Right lobe of liver (tissue), 6 donors: ENCODE measurements at regions not wholly inside any gene's neighbourhood (a gene's known extent, or its start where the extent isn't known, plus 50 kb on each side); places are given as distances from the start of the nearest gene placed in this dataset.

Experiments used
- ATAC-seq, 4 donors: fragments of 200-7000 bp; cut with Tn5 transposase; one replicate each; pipeline ENCODE4 v1.9.1; 2020; ENCODE audit warnings: mild to moderate bottlenecking in 4 of 4, moderate library complexity in 4 of 4
- DNase-seq, 3 donors: peaks; one replicate each; pipeline ENCODE4 v3.0.0-alpha.2; 2020
- H3K27ac ChIP-seq, 3 donors: fragments of 200-600 bp; one replicate each; pipeline ENCODE4 v1.8.0; 2022
- H3K27me3 ChIP-seq, 2 donors: fragments of 200-600 bp; one replicate each; pipeline ENCODE4 v1.8.0; 2022
- H3K36me3 ChIP-seq, 4 donors: fragments of 200-600 bp; sonication (generic) in 1 of 4; one replicate each; pipeline versions ENCODE4 v1.5.1 to v1.8.0; 2017 to 2022; ENCODE audit warnings: control low read depth in 1 of 4
- H3K4me1 ChIP-seq, 4 donors: fragments of 200-600 bp; sonication (generic) in 1 of 4; one replicate each; pipeline versions ENCODE4 v1.5.1 to v1.8.0; 2017 to 2022; ENCODE audit warnings: control low read depth in 1 of 4
- H3K4me3 ChIP-seq, 3 donors: fragments of 200-600 bp; one replicate each; pipeline ENCODE4 v1.8.0; 2022
- H3K9me3 ChIP-seq, 4 donors: fragments of 200-600 bp; sonication (generic) in 1 of 4; one replicate each; pipeline versions ENCODE4 v1.5.1 to v1.8.0; 2017 to 2022; ENCODE audit warnings: control low read depth in 1 of 4
- POLR2A ChIP-seq: fragments of 450-650 bp; IDR thresholded peaks from one replicate; pipeline ENCODE4 v1.6.1; 2017; ENCODE audit warnings: antibody characterized with exemption, mild to moderate bottlenecking
- WGBS: methylation state at CpG from one replicate; pipeline ENCODE4 v1.1.6; 2018; ENCODE audit warnings: low coverage, low lambda C conversion rate; ENCODE audit not compliant: insufficient coverage; ENCODE audit errors: missing lambda C conversion rate; 5-methylcytosine and 5-hydroxymethylcytosine counted together
- intact Hi-C, 2 donors: fragments of 100-400 bp; cut with DNase I; formaldehyde crosslinking; loops; one replicate each; pipeline versions ENCODE4 v1.11.2 to v1.14.1; 2022
- TF ChIP-seq, protein P1 (sequence below), 4 donors: fragments of 200-600 bp in 3 of 4; fragments of 450-650 bp in 1 of 4; IDR thresholded peaks; one replicate each; pipeline versions ENCODE4 v1.5.1 to v1.8.0; 2016 to 2022; ENCODE audit warnings: antibody characterized with exemption in 4 of 4, mild to moderate bottlenecking in 2 of 4
- donor health status: DM: no; HTN: yes; CAD: no.
- donor health status: DM: no; HTN: no; CAD: no.
- donor health status: DM: no; HTN: no; CAD: no.
- donor health status: DM: no; HTN: yes; CAD: no.
- donor health status: DM: no; HTN: yes; CAD: no.

DNA sequence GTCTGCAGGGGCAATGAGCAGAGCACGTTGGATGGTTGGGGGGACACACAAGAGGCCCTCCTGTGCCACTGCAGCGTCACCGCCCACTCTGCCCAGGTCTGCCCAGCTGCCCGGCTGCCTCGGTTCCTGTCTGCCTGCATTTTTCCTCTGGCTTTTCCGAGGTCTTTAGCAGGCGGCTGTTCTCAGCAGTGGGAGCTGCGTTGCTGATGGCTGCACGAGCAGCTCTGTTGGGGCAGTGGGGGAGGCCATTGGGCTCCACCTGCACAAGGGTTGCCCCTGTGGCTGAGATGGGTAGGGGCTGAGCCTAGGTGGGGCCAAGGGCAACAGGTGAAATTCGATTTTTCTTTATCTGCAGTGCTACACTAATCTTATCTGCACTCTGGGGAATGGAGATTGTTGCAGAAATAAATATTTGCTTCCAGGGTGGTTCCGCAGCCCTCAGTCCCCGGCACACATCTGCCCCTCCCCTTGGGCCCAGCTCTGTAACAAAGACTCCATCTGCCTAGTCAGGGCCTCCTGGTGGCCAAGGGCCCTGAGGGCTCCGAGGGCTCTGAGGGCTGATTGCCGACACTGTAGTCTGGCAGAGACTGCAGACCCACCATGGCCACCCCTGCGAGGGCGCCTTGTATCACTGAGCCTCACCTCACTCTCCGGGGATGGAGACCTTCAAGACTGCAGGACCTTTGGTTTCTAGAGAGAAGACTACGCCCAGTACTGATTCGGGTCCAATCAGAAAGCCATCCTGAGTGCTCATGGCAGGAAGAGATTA is 141.7 kb upstream of the SHH start:
- no peak overlapping the region for H3K27ac ChIP-seq
- ATAC-seq (peak; percentile 2 to 52 (median 18)), DNase-seq (peak in 1 of 3 donors; percentile 56)
- H3K4me1 ChIP-seq: peaks cover 0 to 17% (median 7%) of the 10 kb centered on the region in 4 donors
- H3K36me3 ChIP-seq: no peaks in the 10 kb centered on the region
- no peak overlapping the region for H3K4me3 ChIP-seq
- WGBS: 34% methylated on average over 4 of the region's 19 CpGs
- no peaks in the 10 kb centered on the region for H3K27me3 ChIP-seq
- H3K9me3 ChIP-seq: no peaks in the 10 kb centered on the region
- TF ChIP-seq, protein P1, sequence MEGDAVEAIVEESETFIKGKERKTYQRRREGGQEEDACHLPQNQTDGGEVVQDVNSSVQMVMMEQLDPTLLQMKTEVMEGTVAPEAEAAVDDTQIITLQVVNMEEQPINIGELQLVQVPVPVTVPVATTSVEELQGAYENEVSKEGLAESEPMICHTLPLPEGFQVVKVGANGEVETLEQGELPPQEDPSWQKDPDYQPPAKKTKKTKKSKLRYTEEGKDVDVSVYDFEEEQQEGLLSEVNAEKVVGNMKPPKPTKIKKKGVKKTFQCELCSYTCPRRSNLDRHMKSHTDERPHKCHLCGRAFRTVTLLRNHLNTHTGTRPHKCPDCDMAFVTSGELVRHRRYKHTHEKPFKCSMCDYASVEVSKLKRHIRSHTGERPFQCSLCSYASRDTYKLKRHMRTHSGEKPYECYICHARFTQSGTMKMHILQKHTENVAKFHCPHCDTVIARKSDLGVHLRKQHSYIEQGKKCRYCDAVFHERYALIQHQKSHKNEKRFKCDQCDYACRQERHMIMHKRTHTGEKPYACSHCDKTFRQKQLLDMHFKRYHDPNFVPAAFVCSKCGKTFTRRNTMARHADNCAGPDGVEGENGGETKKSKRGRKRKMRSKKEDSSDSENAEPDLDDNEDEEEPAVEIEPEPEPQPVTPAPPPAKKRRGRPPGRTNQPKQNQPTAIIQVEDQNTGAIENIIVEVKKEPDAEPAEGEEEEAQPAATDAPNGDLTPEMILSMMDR (IDR thresholded peaks at IDR 0.05): no peak
- TF ChIP-seq POLR2A: no peak
- intact Hi-C loops: no loop called here

DNA sequence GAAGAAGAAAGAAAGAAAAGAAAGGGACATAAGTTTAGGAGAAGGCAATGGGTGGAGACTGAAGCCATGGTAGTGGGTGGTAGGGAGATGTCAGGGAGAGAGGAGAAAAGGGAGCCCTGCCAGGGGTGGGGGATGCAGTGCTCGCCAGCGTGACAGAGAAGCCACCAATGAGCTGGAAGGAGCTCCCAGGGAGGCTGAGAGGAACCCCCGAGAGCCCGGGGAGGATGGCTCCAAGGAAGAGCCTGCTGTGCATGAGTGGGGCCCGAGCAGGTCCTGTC is 141.2 kb upstream of the SHH start:
- Histone ChIP-seq H3K9me3 (no peaks in the 10 kb centered on the region), H3K27ac (no peak overlapping the region), H3K36me3 (no peaks in the 10 kb centered on the region), H3K4me3 (no peak overlapping the region), H3K27me3 (no peaks in the 10 kb centered on the region), H3K4me1 (peaks cover 0 to 17% (median 7%) of the 10 kb centered on the region in 4 donors)
- no peak for TF ChIP-seq POLR2A
- TF ChIP-seq, protein P1 (IDR thresholded peaks at IDR 0.05): no peak
- ATAC-seq (no peak), DNase-seq (no peak)
- intact Hi-C loops: no loop called here
- WGBS: 67% methylated on average over 2 of the region's 5 CpGs

DNA sequence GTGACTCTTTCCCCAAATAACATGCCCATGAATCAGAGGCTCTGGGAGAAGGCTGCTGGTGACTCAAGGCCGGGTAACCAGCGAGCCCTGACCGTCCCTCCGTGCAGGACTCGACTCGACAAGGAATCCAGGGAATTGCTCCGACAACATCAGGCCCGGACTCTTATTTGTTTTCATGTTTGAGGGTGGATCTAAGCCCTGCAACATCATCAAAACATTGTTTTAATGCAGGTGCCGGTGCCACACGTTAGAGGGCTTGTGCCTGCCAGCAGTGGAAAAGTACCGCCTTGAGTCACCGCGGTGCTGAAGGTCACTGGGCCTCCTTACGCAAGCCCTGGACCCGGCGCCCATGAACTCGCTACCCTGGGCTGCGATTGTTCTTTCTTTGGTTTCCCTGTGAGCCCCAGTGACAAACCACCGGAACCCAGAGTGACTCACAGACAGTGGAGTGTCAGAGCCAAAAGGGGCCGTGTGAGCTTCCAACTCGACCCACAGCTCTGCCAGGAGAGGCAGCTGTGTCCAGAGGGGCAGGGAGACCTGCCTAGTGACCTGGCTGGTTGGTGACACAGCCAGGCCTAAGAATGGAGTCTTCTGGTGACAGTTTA is 139.4 kb upstream of the SHH start:
- intact Hi-C loops: no loop called here
- Histone ChIP-seq H3K4me1 (peaks cover 0 to 17% (median 7%) of the 10 kb centered on the region in 4 donors), H3K27me3 (no peaks in the 10 kb centered on the region), H3K4me3 (no peak overlapping the region), H3K9me3 (no peaks in the 10 kb centered on the region), H3K36me3 (no peaks in the 10 kb centered on the region), H3K27ac (peak overlapping the region; percentile 47 to 74 (median 54))
- DNase-seq (peak; percentile 85 to 92 (median 88)), ATAC-seq (peak; percentile 86 to 97 (median 92))
- WGBS: 50% methylated on average over 8 of the region's 21 CpGs
- peak; percentile 43 for TF ChIP-seq POLR2A
- TF ChIP-seq, protein P1 (IDR thresholded peaks at IDR 0.05): no peak

DNA sequence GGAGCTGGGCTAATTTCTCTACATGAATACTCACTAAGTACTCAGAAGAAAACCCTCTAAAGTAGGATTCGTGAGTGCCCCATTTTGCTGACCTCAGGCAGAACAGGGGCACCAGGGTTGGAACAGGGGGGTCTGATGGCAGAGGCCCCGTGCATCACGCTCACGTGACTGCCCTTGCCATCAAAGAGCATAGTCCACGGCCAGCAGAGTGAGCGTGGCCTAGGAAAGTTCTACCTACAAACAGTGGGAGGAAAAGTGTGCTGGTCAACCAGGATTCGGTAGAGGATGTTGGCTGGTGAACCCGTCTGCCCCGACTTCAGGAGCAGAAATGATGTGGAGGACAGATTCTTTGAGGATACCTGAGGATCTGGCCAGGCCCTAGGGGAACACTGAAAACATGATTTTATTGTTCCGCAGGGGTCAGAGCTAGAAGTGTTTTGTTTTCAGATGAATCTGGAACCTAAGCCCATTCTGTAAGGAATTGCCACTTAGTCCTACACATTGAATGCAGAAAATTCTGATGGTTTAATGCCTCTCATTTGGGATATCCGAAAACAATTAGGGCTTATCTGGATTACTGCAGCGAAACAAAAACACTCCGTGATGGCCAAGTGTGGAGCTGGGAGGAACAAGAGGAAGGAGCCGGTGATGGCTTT is 138.8 kb upstream of the SHH start:
- Histone ChIP-seq H3K9me3 (no peaks in the 10 kb centered on the region), H3K4me3 (no peak overlapping the region), H3K27ac (peak overlapping the region in 1 of 3 donors; percentile 74), H3K36me3 (no peaks in the 10 kb centered on the region), H3K4me1 (peaks cover 0 to 17% (median 7%) of the 10 kb centered on the region in 4 donors), H3K27me3 (no peaks in the 10 kb centered on the region)
- WGBS: 62% methylated on average over 8 of the region's 14 CpGs
- DNase-seq (no peak), ATAC-seq (peak in 1 of 4 donors; percentile 12)
- no peak for TF ChIP-seq POLR2A
- TF ChIP-seq, protein P1 (IDR thresholded peaks at IDR 0.05): no peak
- intact Hi-C loops: no loop called here
